Activated CD4-positive, alpha-beta T cell treated with anti-CD3 and anti-CD28 coated beads, Interleukin-2, amount 50 U/mL, for 24 hours (primary cell): ENCODE measurements at regions not wholly inside any gene's neighbourhood (a gene's known extent, or its start where the extent isn't known, plus 50 kb on each side); places are given as distances from the start of the nearest gene placed in this dataset.
"Not testable (repeated sequence)": the region's sequence is repeated elsewhere in the genome, so short reads cannot be mapped to it uniquely, and the experiment has no call there.

Source experiments
- DNase-seq, 2 donors: peaks; one replicate each; pipeline ENCODE4 v3.0.0-alpha.2; 2020; ENCODE audit warnings: low read depth in 1 of 2, low spot score in 1 of 2

DNA sequence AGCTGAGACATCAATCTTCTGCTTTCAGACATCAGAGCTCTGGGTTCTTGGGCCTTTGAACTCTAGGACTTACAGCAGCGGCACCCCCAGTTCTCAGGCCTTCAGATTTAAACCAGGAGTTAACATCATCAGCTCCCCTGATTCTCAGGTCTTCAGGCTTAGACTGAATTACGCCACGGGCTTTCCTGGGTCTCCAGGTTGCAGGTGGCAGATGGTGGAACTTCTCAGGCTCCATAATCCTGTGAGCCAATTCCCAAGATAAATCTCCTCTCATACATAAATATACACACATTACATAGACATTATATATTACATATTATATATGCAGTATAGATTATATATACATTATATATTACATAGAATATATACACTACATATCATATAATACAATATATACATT, 408.9 kb upstream of the AUTS2 start:
- no peak for DNase-seq

DNA sequence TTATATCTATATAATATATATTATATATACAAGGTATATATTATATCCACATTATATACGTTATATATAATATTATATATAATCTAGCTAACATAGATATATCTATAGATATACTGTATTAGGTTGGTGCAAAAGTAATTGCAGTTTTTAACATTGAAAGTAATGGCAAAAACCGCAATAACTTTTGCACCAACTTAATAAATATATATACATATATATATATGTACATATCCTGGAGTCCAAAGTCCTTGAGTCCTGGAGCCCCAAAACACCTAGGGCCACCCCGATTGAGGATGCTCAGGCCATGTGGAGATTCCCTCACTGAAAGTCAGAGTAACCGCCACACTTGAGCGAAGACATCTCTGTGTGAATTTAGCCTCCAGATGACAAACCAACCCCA, 408.2 kb upstream of the AUTS2 start:
- no peak for DNase-seq

DNA sequence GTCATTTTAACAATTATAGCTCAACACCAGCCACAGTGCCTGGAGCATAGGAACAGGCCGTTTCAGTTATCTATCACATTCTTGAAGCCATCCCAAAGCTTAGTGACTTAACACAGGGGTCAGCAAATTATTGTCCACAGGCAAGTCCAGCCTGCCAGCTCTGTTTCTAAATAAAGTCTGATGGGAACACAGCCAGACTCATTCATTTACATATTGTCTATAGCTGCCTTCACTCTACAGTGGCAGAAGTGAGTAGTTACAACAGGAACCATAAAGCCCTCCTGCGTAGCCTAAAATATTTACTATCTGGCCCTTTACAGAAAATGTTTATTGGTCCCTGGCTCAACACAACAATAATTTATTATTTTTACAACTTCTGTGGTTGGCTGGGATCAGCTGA, 407.5 kb upstream of the AUTS2 start:
- no peak for DNase-seq

DNA sequence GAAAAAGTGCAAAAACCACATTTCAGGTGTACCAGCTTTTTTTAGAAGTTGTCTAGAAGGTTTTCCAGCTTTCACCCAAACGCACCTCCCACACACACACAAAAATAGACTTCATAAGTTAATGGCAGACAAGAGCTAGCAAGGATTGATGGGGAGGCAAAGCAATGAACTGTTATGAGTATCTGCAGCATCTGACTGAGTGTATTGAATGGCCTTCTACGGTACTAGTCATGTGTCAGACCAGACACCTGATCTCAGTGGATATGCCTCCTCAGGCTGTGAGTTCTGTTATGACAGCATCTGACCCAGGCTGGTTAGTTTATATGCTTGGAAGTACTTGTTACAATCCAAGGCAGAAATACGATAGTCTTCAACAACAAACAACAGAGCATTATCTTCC, 406.1 kb upstream of the AUTS2 start:
- DNase-seq, result no peak

DNA sequence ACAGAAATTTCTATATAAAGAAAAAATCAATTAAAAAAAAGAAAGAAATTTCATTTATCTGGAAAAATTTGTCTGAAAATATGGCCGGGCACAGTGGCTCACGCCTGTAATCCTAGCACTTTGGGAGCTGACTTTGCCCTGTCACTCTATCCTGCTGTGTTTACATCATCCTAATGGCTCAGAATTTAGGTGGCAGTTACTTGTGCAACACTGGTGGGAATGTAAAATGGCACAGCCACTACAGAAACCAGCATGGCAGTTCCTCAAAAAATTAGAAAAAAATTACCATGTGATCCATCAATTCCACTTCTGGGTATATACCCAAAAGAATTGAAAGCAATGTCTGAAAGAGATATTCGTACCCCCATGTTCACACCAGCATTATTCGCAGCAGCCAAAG, 405.2 kb upstream of the AUTS2 start:
- DNase-seq, result no peak

DNA sequence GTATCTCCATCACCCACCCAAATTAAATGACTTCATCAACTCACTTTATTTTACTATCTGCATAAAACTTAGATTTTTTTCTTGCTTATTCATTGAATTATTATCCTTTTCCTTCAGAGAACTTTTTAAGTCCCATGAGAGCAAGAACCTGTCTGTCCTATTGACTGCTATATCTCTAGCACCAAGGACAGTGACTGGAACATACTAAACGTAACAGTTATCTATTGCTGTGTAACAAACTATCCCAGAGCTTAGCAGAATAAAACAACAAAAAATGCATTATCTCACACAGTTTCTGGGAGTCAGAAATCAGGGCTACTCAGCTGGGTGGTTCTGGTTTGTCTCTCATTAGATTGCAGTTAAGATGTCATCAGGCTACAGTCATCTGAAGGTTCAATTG, 401.7 kb upstream of the AUTS2 start:
- no peak for DNase-seq

DNA sequence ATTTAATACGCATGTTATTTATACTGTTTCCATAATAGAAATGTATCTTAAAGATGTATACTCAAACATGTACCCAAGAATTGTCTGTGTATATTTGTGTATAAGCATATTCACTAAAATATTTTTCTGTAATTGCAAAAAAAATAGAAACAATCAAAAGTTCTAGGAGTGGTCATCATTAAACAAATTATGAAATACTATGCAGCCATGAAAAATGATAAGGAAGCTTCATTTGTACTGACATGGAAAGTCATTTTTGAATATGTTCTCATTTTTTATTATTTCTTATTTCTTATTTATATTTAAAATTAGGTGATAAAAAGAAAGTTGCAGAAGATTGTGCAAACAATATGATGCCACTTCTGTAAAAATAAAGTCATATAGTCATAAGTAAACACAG, 400.0 kb upstream of the AUTS2 start:
- DNase-seq, result no peak

DNA sequence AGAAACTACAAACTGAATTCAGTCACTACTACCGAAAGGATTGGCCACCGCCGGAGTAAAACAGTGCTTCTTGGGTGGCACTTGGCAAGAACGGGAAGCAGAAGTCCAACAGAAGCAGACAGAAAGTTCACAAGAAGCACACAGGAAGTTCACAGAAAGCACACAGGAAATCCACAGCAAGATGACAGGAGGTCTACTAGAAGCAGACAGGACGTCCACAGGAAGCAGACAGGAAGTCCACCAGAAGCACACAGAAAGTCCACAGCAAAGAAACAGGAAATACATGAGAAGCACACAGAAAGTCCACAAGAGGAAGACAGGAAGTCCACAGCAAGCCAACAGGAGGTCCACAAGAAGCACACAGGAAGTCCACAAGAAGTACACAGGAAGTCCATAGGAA, 399.2 kb upstream of the AUTS2 start:
- no peak for DNase-seq

DNA sequence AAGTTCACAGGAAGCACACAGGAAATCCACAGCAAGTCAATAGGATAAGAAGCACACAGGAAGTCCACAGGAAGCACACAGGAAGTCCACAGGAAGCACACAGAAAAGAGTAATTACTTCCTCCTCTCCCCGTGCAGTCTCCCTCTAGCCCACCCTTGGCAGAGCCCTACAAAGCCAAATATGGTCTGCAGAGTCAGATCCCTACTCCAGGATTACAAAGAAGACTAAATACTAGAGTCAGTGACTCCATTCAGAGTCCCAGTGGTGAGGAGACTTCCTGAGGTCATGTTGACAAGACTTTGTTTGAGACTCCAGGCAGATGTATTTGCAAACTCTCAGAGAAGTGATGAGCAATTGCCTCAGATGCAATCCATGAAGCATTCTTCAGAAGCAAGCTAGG, 398.6 kb upstream of the AUTS2 start:
- no peak for DNase-seq

DNA sequence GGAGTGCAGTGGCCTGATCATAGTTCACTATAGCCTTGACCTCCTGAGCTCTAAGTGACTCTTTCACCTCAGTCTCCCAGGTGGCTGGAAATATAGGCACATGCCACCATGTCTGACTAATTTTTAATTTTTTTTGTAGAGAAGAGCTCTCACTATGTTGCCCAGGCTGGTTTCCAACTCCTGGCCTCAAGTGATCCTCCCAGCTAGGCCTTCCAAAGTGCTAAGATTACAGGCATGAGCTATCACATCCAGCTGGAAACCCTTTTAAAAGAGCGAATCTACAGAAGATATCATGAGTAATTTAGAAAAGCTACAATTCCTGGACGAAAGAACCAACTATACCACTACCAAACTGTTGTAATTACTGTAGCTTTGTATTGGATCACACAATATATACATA, 394.4 kb upstream of the AUTS2 start:
- no peak for DNase-seq

DNA sequence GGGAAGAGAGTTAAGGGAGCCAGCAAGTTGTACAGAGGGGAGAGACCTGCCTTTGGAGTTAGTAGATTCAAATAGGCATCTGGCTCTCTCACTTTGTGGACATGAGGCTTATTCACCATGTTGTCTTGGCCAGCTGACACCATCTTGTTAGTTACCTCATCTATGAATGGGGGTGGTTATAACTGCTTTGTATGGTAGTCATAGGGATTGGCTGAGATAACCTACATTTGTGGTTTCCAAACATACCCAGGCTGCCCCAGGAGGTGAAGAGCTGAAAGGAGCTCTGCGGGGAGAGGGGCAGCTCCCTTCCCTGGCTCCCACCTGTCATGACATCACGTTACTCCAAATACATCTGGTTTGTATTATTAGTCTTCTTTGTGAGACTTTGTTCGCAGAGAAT, 393.3 kb upstream of the AUTS2 start:
- DNase-seq, result no peak

DNA sequence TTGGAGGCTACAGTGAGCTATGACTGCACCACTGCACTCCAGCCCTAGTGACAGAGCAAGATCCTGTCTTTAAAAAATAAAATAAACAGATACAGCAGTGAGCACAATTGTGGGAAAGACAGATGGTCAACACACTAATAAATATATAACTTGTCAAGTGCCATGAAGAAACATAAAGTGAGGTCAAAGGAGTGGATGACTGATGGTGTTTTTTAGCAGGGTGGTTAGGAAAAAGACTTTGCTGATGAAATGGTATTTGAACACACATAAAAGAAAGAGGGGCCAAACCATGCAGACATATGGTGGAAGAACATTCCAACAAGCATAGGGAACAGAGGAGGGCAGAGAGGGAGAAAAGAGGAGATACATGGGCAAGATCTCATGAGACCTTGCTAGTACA, 392.7 kb upstream of the AUTS2 start:
- no peak for DNase-seq

DNA sequence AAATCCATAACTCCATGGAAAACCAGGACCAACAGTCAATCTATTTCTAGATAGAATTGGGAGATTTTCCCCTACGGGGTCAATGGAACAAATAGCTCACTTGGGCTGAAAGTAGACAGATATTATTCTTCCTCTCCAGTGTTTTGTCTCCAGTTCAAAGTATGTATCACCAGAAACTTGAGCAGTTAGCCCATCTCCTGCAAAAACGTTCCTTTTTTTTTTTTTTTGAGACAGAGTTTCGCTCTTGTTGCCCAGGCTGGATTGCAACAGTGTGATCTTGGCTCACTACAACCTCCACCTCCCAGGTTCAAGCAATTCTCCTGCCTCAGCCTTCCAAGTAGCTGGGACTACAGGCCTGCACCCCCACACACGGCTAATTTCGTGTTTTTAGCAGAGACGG, 390.0 kb upstream of the AUTS2 start:
- DNase-seq, result no peak

DNA sequence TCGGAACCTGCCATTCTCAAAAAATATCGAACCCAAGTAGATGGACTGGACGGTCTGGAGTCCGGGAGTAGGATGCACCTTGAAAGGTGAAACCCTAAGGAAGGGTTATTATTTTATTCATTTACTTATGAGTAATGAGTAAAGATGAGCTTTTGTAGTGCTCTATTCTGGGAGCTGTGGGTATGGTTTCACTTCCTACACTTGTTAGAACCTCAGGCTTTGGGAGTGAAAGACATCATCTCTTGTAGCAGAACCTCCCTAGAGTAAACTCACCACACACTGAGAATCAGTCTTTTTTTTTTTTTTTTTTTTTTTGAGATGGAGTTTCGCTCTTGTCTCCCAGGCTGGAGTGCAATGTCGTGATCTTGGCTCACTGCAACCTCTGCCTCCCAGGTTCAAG, 389.4 kb upstream of the AUTS2 start:
- no peak for DNase-seq

DNA sequence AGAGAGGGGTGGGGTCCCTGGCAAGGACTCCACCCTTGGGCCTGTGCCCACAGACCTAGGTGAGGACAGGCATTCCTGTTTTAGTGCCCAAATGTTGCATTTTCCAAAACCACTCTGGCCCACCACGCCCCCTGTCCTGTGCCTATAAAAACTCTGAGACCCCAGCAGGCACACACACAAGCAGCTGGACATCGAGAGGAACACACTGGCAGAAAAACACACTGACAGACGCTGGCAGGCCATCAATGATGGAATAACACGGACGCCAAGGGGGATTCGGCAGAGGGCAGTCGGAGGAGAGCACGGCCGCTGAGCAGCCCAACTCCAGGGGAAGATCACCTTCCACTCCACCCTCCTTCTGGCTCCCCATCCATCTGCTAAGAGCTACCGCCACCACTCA, 386.9 kb upstream of the AUTS2 start:
- DNase-seq, result no peak

DNA sequence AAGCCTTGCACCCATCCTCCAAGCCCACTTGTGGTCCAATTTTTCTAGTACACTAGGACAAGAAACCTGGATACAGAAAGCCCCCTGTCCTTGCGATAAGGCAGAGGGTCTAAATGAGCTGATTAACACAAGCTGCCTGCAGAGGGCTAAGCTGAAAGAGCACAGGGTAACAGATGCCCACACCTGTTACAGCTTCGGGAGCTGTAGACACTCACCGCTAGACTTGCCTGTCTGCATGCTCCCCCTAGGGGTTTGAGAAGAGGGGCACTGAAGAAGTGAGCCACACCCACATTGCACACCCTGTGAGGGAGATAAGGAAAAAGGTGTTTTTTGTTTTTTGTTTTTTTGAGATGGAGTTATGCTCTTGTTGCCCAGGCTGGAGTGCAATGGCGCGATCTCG, 386.5 kb upstream of the AUTS2 start:
- no peak for DNase-seq

DNA sequence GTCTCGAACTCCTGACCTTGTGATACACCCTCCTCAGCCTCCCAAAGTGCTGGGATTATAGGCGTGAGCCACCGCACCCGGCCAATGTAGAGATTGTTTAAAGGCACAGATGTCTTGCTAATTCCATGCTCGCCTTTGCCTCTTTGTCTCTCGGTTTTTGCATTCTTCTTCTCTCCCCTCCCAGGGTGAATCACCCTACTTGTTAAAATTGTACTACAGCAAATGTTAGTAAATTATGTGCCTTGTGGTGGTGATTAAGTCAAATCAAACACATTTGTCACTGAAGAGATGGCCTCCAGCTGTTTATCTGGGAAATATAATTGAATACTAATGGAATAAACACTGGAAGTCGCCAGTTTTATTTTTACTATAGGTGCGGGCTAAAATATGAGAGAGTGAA, 384.4 kb upstream of the AUTS2 start:
- no peak for DNase-seq

DNA sequence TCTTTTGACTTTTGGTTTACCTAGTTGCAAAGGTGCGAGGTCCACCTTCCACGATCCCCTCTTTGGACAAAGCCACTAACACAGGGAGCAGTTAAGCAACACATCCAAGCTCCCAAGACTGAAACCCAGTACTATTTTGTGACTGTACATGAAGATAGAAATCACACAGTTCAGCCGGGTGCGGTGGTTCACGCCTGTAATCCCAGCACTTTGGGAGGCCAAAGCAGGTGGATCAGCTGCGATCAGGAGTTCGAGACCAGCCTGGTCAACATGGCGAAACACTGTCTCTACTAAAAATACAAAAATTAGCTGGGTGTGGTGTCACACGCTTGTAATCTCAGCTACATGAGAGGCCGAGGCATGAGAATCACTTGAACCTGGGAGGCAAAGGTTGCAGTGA, 382.8 kb upstream of the AUTS2 start:
- not testable (repeated sequence) for DNase-seq

DNA sequence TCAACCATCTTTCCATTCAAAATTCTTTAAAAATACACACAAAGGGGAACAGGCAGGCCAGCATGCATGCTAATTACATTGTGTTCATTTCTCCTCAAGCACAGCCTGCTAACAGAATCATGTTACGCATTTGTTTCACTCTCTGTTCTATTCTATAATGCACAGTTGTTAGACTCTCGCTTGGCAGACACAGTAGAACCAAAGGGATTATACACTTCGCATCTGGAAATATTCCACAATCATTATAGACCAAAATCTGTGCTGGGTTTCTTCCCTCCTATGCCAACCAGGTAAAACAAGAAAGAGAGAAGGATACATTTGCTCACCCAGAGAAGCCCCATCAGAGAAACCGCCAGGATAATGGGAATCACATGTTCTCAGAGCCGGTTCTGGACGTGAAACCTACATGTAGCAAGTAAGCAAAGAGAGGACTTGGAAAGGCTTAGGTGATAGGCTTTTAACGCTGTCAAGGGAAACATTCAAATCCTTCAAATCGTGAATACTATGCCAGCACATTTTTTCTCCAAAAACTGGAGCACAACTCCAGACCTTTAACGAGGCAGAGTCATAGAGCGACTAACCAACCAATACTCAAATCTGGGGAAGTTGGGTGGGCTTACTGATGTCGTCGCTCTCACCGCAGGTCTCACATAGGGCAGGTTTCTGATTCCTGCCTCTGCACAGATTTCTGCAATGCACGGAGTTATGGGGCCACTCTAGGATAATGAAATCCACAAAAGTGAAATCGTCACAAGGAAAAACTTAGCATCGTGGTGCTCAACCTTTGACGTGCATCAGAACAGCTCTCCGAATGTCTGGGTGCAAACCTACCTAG, 380.5 kb upstream of the AUTS2 start:
- DNase-seq, result no peak

DNA sequence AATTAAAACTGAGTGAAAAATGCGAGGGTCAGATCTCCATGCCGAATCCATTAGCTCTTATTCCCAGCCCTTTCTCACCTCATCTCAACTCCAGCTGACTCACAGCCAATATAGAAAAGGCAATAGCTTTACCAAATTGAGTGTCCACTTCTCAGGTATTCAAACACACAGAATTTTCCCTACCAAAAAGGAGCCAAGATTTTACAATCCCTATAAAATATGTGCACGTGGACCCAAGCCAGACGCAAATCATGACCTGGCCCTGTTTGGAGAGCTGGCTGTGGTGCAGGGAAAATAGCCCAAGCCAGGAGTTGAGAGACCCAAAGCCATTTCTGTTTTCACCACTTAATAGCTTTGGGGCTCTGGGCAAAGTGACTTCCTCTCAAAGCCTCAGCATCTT, 379.7 kb upstream of the AUTS2 start:
- DNase-seq, result no peak

DNA sequence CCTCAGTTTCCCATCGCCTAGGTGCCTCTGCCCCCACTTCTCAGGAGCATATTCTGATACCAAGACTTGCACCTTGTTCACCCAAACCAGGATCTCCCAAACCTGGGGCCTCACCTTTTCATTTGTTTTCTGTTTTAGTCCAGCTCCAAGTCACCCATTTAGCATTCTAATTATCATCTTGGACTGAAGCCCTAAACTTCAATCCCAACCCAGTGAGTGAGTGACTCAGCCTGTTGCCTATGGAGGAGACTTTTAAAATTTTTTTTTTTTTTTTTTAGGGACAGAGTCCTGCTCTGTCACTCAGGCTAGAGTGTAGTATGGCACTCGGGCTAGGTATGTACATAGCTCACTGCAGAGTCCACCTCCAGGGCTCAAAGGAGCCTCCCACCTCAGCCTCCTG, 378.9 kb upstream of the AUTS2 start:
- DNase-seq, result no peak

DNA sequence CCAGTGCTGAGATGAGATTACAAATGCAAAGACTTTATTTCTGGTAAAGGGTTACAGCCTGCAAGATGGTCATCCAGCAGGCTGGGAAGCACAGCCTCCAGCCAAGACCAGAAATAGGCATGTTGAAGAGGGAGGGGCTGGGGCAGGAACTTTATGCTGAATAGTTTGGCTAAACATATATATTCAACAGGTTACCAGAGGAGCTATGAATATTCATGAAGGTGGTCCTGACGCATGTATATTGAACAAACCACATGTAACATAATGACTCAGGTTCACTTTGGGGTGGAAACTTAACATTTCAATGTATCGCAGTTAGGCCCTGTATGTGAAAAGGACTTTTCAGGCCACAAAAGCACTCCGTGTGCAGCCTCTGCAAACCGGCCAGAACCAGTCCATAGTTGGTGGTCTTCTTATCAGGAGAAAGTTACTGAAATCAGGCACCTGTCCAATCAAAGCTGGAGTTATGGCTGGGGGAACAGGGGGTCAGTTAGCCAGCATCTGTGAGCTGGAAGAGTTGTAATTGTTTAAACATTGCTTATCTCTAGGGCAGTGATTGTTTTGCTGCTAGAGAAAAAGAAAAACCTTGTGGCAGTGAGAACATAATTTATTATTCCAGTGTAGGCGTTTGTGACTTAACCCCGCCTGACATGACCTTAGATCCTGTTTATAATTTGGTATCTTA, 372.9 kb upstream of the AUTS2 start:
- DNase-seq, result no peak

DNA sequence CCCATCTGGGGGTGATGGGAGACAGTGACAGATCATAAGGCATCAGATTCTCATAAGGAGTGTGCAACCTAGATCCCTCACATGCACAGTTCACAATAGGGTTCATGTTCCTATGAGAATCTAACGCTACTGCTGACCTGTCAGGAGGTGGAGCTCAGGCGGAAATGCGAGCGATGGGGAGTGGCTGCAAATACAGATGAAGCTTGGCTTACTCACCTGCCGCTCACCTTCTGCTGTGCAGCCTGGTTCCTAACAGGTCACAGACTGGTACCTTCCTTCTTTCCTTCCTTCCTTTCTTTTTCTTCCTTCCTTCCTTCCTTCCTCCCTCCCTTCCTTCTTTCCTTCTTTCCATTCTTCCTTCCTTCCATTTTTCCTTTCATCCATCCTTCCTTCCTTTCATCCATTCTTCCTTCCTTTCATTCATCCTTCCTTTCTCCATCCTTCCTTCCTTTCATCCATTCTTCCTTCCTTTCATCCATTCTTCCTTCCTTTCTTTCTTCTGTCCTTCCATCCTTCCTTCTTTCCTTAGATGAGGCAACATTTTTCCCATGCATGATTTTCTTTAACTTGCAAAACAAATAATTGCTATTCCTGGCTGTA, 370.0 kb upstream of the AUTS2 start:
- DNase-seq, result no peak
